GM23338 (cell line): ENCODE measurements at regions not wholly inside any gene's neighbourhood (a gene's known extent, or its start where the extent isn't known, plus 50 kb on each side); places are given as distances from the start of the nearest gene placed in this dataset.

Experiments used
- ATAC-seq: fragments of 200-7000 bp; cut with Tn5 transposase; 3 replicates; pipeline ENCODE4 v1.9.1; 2020
- DNase-seq: peaks from one replicate; pipeline ENCODE4 v3.0.0-alpha.2; 2015; ENCODE audit warnings: low spot score
- H2AFZ ChIP-seq: fragments of 200-600 bp; sonication (generic); 2 replicates; pipeline ENCODE4 v1.8.0; 2016; ENCODE audit warnings: antibody characterized with exemption, mild to moderate bottlenecking, moderate library complexity
- H3F3A ChIP-seq: fragments of 200-600 bp; sonication (generic); replicated peaks from 2 replicates; pipeline ENCODE4 v1.8.0; 2017; ENCODE audit warnings: antibody characterized with exemption, mixed run types, low read depth
- H3K27ac ChIP-seq: fragments of 200-600 bp; sonication (generic); 2 replicates; pipeline ENCODE4 v1.6.1; 2016; ENCODE audit warnings: low read depth
- H3K27me3 ChIP-seq: fragments of 200-600 bp; sonication (generic); 2 replicates; pipeline ENCODE4 v1.8.0; 2016; ENCODE audit warnings: mild to moderate bottlenecking, mixed run types, moderate library complexity; ENCODE audit not compliant: insufficient read depth
- H3K36me3 ChIP-seq: fragments of 200-600 bp; sonication (generic); 2 replicates; pipeline ENCODE4 v1.8.0; 2016; ENCODE audit warnings: mild to moderate bottlenecking; ENCODE audit not compliant: insufficient read depth
- H3K4me1 ChIP-seq: fragments of 200-600 bp; sonication (generic); 2 replicates; pipeline ENCODE4 v1.8.0; 2016; ENCODE audit warnings: mild to moderate bottlenecking, moderate library complexity; ENCODE audit not compliant: insufficient read depth
- H3K4me2 ChIP-seq: fragments of 200-600 bp; sonication (generic); 2 replicates; pipeline ENCODE4 v1.7.1; 2017; ENCODE audit warnings: mixed run types
- H3K4me3 ChIP-seq: fragments of 200-600 bp; sonication (generic); 2 replicates; pipeline ENCODE4 v1.6.1; 2016; ENCODE audit warnings: mixed run types
- H3K79me2 ChIP-seq: fragments of 200-600 bp; sonication (generic); replicated peaks from 2 replicates; pipeline ENCODE4 v1.8.0; 2017; ENCODE audit warnings: mild to moderate bottlenecking; ENCODE audit not compliant: insufficient read depth
- H3K9me2 ChIP-seq: fragments of 200-600 bp; sonication (generic); 2 replicates; pipeline ENCODE4 v1.8.0; 2017; ENCODE audit not compliant: insufficient read depth
- H4K20me1 ChIP-seq: fragments of 200-600 bp; sonication (generic); replicated peaks from 2 replicates; pipeline ENCODE4 v1.8.0; 2017; ENCODE audit warnings: mild to moderate bottlenecking; ENCODE audit not compliant: insufficient read depth
- H3K27ac Mint-ChIP-seq: 2 replicates; pipeline ENCODE4 v1.8.0; 2020; ENCODE audit warnings: inconsistent platforms, mild to moderate bottlenecking, moderate library complexity, mixed read lengths
- H3K27me3 Mint-ChIP-seq: 3 replicates; pipeline ENCODE4 v1.8.0; 2022; ENCODE audit warnings: low read depth, mild to moderate bottlenecking, moderate library complexity, mixed read lengths, inconsistent platforms; ENCODE audit not compliant: insufficient read depth, poor library complexity
- H3K36me3 Mint-ChIP-seq: 3 replicates; pipeline ENCODE4 v1.8.0; 2021; ENCODE audit warnings: low read depth, mild to moderate bottlenecking, inconsistent platforms, moderate library complexity, mixed read lengths
- H3K4me1 Mint-ChIP-seq: 3 replicates; pipeline ENCODE4 v1.8.0; 2020; ENCODE audit warnings: mild to moderate bottlenecking, inconsistent platforms, mixed read lengths
- H3K4me3 Mint-ChIP-seq: 3 replicates; pipeline ENCODE4 v1.8.0; 2021; ENCODE audit warnings: moderate library complexity, mild to moderate bottlenecking, inconsistent platforms, mixed read lengths
- H3K9me3 Mint-ChIP-seq: 3 replicates; pipeline ENCODE4 v1.8.0; 2020; ENCODE audit warnings: moderate library complexity, mild to moderate bottlenecking, inconsistent platforms, mixed read lengths
- CREB1 ChIP-seq: fragments of 250-450 bp; sonication (Bioruptor Pico); IDR thresholded peaks from 2 replicates; pipeline ENCODE4 v1.5.0; 2020; ENCODE audit warnings: low read depth, mild to moderate bottlenecking, moderate library complexity
- EZH2 ChIP-seq: fragments of 200-600 bp; sonication (generic); IDR thresholded peaks from one replicate; pipeline ENCODE4 v1.8.0; 2017; ENCODE audit warnings: antibody characterized with exemption, mild to moderate bottlenecking, low read depth; ENCODE audit not compliant: unreplicated experiment
- EZH2phosphoT487 ChIP-seq: fragments of 200-600 bp; sonication (generic); IDR thresholded peaks from one replicate; pipeline ENCODE4 v1.8.1; 2018; ENCODE audit warnings: antibody characterized with exemption; ENCODE audit not compliant: unreplicated experiment
- JUNB ChIP-seq: IDR thresholded peaks from one replicate; pipeline ENCODE4 v1.6.1; 2016; ENCODE audit warnings: antibody characterized with exemption; ENCODE audit not compliant: unreplicated experiment
- NANOG ChIP-seq: IDR thresholded peaks from 2 replicates; pipeline ENCODE4 v1.6.1; 2016; ENCODE audit warnings: antibody characterized with exemption, borderline replicate concordance
- POLR2AphosphoS5 ChIP-seq: IDR thresholded peaks from 2 replicates; pipeline ENCODE4 v1.6.1; 2016; ENCODE audit warnings: antibody characterized with exemption, low read depth
- STAT1 ChIP-seq: IDR thresholded peaks from one replicate; pipeline ENCODE4 v1.6.1; 2016; ENCODE audit warnings: antibody characterized with exemption; ENCODE audit not compliant: unreplicated experiment
- ZNF114 ChIP-seq: fragments of 250-450 bp; sonication (Bioruptor Pico); IDR thresholded peaks from 2 replicates; pipeline ENCODE4 v1.5.0; 2020; ENCODE audit warnings: mild to moderate bottlenecking, moderate library complexity
- ZNF331 ChIP-seq: fragments of 250-450 bp; sonication (Bioruptor Pico); IDR thresholded peaks from 2 replicates; pipeline ENCODE4 v1.5.0; 2020; ENCODE audit warnings: low read depth, mild to moderate bottlenecking, moderate library complexity
- TF ChIP-seq, protein P1 (sequence below): fragments of 250-450 bp; sonication (Bioruptor Pico); IDR thresholded peaks from 2 replicates; pipeline ENCODE4 v1.5.0; 2020; ENCODE audit warnings: mild to moderate bottlenecking, moderate library complexity
- TF ChIP-seq, protein P2 (sequence below), 2 experiments: fragments of 200-600 bp in 1 of 2; sonication (generic) in 1 of 2; conservative IDR thresholded peaks; 2 replicates each; pipeline versions ENCODE4 v1.5.1 to v1.6.1; 2016 to 2017; ENCODE audit warnings: antibody characterized with exemption in 2 of 2, low read depth in 2 of 2, mild to moderate bottlenecking in 2 of 2, moderate library complexity in 1 of 2
- TF ChIP-seq, protein P3 (sequence below): IDR thresholded peaks from one replicate; pipeline ENCODE4 v1.6.1; 2018; ENCODE audit warnings: antibody characterized with exemption; ENCODE audit not compliant: unreplicated experiment
- TF ChIP-seq, protein P4 (sequence below): IDR thresholded peaks from 2 replicates; pipeline ENCODE4 v1.6.1; 2016; ENCODE audit warnings: antibody characterized with exemption

DNA sequence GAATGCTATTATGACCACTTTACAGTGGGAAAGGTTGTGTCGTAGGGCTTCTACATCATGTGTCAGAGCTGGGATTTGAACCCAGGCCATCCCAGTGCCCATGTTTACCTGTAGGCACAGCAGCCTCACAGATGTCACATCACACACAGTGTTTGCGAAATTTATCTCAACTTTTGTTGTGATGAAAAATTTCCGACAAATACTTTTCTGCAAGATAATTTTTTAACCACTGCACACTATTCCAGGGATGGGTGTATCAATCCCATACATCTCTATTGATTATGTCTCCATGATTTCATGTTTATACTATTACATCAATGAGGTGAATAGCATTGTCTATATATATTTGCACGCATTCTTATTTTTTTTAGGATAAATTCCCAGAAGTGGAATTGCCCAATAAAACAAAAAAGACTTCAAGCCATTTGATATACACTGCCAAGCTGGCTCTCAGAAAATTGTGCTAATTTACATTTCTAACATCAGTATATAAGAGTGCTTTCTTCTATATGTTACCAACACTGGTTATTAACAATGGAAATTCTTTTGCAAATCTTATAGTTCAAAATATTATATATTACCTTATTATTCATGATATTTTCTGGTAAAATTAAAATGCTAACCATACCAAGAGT, 189.1 kb upstream of the ZNF217 start:
- H2AFZ ChIP-seq: no peak overlapping the region
- no peak for TF ChIP-seq STAT1
- TF ChIP-seq, protein P1, sequence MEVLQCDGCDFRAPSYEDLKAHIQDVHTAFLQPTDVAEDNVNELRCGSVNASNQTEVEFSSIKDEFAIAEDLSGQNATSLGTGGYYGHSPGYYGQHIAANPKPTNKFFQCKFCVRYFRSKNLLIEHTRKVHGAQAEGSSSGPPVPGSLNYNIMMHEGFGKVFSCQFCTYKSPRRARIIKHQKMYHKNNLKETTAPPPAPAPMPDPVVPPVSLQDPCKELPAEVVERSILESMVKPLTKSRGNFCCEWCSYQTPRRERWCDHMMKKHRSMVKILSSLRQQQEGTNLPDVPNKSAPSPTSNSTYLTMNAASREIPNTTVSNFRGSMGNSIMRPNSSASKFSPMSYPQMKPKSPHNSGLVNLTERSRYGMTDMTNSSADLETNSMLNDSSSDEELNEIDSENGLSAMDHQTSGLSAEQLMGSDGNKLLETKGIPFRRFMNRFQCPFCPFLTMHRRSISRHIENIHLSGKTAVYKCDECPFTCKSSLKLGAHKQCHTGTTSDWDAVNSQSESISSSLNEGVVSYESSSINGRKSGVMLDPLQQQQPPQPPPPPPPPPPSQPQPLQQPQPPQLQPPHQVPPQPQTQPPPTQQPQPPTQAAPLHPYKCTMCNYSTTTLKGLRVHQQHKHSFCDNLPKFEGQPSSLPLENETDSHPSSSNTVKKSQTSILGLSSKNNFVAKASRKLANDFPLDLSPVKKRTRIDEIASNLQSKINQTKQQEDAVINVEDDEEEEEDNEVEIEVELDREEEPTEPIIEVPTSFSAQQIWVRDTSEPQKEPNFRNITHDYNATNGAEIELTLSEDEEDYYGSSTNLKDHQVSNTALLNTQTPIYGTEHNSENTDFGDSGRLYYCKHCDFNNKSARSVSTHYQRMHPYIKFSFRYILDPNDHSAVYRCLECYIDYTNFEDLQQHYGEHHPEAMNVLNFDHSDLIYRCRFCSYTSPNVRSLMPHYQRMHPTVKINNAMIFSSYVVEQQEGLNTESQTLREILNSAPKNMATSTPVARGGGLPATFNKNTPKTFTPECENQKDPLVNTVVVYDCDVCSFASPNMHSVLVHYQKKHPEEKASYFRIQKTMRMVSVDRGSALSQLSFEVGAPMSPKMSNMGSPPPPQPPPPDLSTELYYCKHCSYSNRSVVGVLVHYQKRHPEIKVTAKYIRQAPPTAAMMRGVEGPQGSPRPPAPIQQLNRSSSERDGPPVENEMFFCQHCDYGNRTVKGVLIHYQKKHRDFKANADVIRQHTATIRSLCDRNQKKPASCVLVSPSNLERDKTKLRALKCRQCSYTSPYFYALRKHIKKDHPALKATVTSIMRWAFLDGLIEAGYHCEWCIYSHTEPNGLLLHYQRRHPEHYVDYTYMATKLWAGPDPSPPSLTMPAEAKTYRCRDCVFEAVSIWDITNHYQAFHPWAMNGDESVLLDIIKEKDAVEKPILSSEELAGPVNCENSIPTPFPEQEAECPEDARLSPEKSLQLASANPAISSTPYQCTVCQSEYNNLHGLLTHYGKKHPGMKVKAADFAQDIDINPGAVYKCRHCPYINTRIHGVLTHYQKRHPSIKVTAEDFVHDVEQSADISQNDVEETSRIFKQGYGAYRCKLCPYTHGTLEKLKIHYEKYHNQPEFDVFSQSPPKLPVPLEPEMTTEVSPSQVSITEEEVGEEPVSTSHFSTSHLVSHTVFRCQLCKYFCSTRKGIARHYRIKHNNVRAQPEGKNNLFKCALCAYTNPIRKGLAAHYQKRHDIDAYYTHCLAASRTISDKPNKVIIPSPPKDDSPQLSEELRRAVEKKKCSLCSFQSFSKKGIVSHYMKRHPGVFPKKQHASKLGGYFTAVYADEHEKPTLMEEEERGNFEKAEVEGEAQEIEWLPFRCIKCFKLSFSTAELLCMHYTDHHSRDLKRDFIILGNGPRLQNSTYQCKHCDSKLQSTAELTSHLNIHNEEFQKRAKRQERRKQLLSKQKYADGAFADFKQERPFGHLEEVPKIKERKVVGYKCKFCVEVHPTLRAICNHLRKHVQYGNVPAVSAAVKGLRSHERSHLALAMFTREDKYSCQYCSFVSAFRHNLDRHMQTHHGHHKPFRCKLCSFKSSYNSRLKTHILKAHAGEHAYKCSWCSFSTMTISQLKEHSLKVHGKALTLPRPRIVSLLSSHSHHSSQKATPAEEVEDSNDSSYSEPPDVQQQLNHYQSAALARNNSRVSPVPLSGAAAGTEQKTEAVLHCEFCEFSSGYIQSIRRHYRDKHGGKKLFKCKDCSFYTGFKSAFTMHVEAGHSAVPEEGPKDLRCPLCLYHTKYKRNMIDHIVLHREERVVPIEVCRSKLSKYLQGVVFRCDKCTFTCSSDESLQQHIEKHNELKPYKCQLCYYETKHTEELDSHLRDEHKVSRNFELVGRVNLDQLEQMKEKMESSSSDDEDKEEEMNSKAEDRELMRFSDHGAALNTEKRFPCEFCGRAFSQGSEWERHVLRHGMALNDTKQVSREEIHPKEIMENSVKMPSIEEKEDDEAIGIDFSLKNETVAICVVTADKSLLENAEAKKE: no peak
- TF ChIP-seq ZNF114 (CRISPR knock-in tag): no peak
- TF ChIP-seq POLR2AphosphoS5: no peak
- no peak for TF ChIP-seq CREB1 (CRISPR knock-in tag)
- TF ChIP-seq EZH2phosphoT487: no peak
- no peak for TF ChIP-seq EZH2
- TF ChIP-seq JUNB: no peak
- no peak for TF ChIP-seq NANOG
- no peak for TF ChIP-seq ZNF331 (CRISPR knock-in tag)
- TF ChIP-seq, protein P2, sequence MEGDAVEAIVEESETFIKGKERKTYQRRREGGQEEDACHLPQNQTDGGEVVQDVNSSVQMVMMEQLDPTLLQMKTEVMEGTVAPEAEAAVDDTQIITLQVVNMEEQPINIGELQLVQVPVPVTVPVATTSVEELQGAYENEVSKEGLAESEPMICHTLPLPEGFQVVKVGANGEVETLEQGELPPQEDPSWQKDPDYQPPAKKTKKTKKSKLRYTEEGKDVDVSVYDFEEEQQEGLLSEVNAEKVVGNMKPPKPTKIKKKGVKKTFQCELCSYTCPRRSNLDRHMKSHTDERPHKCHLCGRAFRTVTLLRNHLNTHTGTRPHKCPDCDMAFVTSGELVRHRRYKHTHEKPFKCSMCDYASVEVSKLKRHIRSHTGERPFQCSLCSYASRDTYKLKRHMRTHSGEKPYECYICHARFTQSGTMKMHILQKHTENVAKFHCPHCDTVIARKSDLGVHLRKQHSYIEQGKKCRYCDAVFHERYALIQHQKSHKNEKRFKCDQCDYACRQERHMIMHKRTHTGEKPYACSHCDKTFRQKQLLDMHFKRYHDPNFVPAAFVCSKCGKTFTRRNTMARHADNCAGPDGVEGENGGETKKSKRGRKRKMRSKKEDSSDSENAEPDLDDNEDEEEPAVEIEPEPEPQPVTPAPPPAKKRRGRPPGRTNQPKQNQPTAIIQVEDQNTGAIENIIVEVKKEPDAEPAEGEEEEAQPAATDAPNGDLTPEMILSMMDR (conservative IDR thresholded peaks at IDR 0.05; ENCODE audit: low read depth in 2 of 2): no peak
- TF ChIP-seq, protein P3, sequence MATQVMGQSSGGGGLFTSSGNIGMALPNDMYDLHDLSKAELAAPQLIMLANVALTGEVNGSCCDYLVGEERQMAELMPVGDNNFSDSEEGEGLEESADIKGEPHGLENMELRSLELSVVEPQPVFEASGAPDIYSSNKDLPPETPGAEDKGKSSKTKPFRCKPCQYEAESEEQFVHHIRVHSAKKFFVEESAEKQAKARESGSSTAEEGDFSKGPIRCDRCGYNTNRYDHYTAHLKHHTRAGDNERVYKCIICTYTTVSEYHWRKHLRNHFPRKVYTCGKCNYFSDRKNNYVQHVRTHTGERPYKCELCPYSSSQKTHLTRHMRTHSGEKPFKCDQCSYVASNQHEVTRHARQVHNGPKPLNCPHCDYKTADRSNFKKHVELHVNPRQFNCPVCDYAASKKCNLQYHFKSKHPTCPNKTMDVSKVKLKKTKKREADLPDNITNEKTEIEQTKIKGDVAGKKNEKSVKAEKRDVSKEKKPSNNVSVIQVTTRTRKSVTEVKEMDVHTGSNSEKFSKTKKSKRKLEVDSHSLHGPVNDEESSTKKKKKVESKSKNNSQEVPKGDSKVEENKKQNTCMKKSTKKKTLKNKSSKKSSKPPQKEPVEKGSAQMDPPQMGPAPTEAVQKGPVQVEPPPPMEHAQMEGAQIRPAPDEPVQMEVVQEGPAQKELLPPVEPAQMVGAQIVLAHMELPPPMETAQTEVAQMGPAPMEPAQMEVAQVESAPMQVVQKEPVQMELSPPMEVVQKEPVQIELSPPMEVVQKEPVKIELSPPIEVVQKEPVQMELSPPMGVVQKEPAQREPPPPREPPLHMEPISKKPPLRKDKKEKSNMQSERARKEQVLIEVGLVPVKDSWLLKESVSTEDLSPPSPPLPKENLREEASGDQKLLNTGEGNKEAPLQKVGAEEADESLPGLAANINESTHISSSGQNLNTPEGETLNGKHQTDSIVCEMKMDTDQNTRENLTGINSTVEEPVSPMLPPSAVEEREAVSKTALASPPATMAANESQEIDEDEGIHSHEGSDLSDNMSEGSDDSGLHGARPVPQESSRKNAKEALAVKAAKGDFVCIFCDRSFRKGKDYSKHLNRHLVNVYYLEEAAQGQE: no peak
- TF ChIP-seq, protein P4, sequence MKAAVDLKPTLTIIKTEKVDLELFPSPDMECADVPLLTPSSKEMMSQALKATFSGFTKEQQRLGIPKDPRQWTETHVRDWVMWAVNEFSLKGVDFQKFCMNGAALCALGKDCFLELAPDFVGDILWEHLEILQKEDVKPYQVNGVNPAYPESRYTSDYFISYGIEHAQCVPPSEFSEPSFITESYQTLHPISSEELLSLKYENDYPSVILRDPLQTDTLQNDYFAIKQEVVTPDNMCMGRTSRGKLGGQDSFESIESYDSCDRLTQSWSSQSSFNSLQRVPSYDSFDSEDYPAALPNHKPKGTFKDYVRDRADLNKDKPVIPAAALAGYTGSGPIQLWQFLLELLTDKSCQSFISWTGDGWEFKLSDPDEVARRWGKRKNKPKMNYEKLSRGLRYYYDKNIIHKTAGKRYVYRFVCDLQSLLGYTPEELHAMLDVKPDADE: no peak
- H3K4me3 ChIP-seq: no peak overlapping the region
- no peaks in the 10 kb centered on the region for H3K27me3 ChIP-seq
- H4K20me1 ChIP-seq: no peaks in the 10 kb centered on the region
- no peak overlapping the region for H3K4me2 ChIP-seq
- peaks cover 12% of the 10 kb centered on the region; the same call in 1 of the 2 replicates for H3K4me1 ChIP-seq
- no peak for DNase-seq
- no peaks in the 10 kb centered on the region for H3K36me3 ChIP-seq
- no peaks in the 10 kb centered on the region for H3K9me3 Mint-ChIP-seq
- no peak overlapping the region for H3K4me3 Mint-ChIP-seq
- no peak overlapping the region for H3K27ac Mint-ChIP-seq
- peaks cover 5% of the 10 kb centered on the region for H3K27me3 Mint-ChIP-seq
- H3K79me2 ChIP-seq: no peaks in the 10 kb centered on the region
- 0 out of 2 replicates have a peak, but pooled peaks cover 4% of the 10 kb centered on the region for H3F3A ChIP-seq
- H3K9me2 ChIP-seq: no peaks in the 10 kb centered on the region
- no peak for ATAC-seq
- peaks cover 17% of the 10 kb centered on the region for H3K4me1 Mint-ChIP-seq
- H3K36me3 Mint-ChIP-seq: no peaks in the 10 kb centered on the region
- H3K27ac ChIP-seq: no peak overlapping the region
